ENCODE measurements at regions not wholly inside any gene's neighbourhood (a gene's known extent, or its start where the extent isn't known, plus 50 kb on each side); places are given as distances from the start of the nearest gene placed in this dataset.

DNA sequence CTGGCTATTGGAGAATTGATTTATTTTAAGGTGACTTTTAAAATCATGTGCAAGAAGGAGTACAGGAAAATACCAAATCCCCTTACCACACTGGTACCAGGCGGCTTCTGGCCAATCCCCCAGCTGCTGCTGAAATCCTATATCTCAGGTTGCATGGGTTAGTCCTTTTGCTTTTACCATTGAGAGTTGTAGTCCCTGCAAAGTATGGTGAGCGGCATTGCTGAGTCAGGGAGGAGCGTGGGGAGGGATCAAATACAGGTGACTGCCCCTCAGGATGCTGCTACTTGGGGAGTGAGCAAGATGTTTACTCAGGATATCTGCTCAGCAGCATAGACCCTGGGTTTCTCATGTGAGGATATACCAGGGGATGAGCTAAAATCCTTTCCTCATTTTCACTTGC is 131.9 kb upstream of the STAC start:
- H3K27me3 ChIP-seq (ENCODE audit: low read depth): no peaks in the 10 kb centered on the region
- intact Hi-C loops (cut with micrococcal nuclease): no loop called here
- no peak overlapping the region for H3K4me3 ChIP-seq
- peaks cover 25% of the 10 kb centered on the region for H3K9me3 ChIP-seq (replicated peaks)
- TF ChIP-seq, protein P1, sequence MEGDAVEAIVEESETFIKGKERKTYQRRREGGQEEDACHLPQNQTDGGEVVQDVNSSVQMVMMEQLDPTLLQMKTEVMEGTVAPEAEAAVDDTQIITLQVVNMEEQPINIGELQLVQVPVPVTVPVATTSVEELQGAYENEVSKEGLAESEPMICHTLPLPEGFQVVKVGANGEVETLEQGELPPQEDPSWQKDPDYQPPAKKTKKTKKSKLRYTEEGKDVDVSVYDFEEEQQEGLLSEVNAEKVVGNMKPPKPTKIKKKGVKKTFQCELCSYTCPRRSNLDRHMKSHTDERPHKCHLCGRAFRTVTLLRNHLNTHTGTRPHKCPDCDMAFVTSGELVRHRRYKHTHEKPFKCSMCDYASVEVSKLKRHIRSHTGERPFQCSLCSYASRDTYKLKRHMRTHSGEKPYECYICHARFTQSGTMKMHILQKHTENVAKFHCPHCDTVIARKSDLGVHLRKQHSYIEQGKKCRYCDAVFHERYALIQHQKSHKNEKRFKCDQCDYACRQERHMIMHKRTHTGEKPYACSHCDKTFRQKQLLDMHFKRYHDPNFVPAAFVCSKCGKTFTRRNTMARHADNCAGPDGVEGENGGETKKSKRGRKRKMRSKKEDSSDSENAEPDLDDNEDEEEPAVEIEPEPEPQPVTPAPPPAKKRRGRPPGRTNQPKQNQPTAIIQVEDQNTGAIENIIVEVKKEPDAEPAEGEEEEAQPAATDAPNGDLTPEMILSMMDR (IDR thresholded peaks at IDR 0.05; ENCODE audit: borderline replicate concordance): no peak
- DNase-seq: no peak
- no peaks in the 10 kb centered on the region for H3K4me1 ChIP-seq
- H3K36me3 ChIP-seq: no peaks in the 10 kb centered on the region
- no peak overlapping the region for H3K27ac ChIP-seq (replicated peaks)

DNA sequence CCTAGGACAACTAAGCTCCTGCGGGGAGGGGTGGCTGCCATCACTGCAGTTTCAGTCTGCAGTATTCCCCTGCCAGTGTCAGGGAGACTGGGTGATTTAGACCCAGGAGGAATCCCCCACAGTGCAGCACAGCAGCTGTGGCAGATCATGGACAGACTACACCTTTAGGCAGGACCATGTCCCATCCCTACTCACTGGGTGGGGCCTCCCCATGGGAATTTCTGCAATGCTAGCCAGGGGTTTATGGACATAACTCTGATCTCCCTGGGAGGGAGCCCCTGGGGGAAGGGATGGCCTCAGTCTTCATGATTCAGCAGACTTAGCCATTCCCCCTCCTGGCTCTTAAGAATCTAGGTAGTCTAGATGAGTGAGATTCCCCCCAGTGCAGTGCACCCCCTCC is 130.1 kb upstream of the STAC start:
- Histone ChIP-seq H3K4me3 (no peak overlapping the region), H3K4me1 (no peaks in the 10 kb centered on the region), H3K36me3 (no peaks in the 10 kb centered on the region), H3K27me3 (ENCODE audit: low read depth) (no peaks in the 10 kb centered on the region), H3K9me3 (replicated peaks) (peaks cover 37% of the 10 kb centered on the region), H3K27ac (replicated peaks) (no peak overlapping the region)
- no peak for DNase-seq
- TF ChIP-seq, protein P1 (IDR thresholded peaks at IDR 0.05; ENCODE audit: borderline replicate concordance): no peak
- intact Hi-C loops (cut with micrococcal nuclease): no loop called here

DNA sequence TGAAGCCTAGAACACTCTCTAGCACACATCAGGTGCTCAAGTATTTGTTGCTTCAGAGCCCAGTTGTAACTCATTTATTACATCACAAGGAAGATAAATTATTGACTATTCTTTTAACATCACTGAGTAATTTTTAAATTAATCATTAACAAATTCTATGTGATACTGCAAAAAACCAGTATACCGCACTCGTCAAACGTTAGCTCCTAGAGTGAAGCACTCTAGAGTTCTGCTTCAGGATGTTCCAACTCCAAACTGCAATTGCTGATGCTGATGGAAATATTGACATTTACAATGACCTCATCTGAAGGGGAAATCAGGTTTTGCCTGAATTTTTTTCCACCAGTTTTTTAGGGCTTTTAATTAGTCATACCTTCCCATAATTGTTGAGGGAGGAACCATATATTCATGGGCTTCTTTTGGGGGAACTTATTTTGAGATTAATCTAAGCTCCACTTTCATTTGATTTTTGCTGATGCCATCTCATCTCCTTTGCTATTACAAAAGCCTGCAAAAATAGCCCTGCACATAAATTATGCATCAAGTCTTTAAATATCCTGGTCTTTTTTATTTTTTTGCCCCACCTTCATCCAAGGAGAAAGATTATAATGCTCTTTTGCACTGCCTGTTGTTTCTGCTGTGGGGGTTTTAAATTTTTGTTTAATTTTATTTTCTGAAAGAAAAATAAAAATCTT is 123.0 kb upstream of the STAC start:
- Histone ChIP-seq H3K27me3 (ENCODE audit: low read depth) (no peaks in the 10 kb centered on the region), H3K9me3 (replicated peaks) (peaks cover 32% of the 10 kb centered on the region), H3K27ac (replicated peaks) (no peak overlapping the region), H3K4me1 (no peaks in the 10 kb centered on the region), H3K36me3 (no peaks in the 10 kb centered on the region), H3K4me3 (no peak overlapping the region)
- DNase-seq: no peak
- TF ChIP-seq, protein P1 (IDR thresholded peaks at IDR 0.05; ENCODE audit: borderline replicate concordance): no peak
- intact Hi-C loops (cut with micrococcal nuclease): no loop called here

GRCh38 chr3:36258421-36258820 is 121.9 kb upstream of the STAC start:
- no peak overlapping the region for H3K4me3 ChIP-seq
- no peak overlapping the region for H3K27ac ChIP-seq (replicated peaks)
- TF ChIP-seq, protein P1 (IDR thresholded peaks at IDR 0.05; ENCODE audit: borderline replicate concordance): no peak
- no peaks in the 10 kb centered on the region for H3K27me3 ChIP-seq (ENCODE audit: low read depth)
- no peaks in the 10 kb centered on the region for H3K4me1 ChIP-seq
- intact Hi-C loops (cut with micrococcal nuclease): no loop called here
- peaks cover 33% of the 10 kb centered on the region for H3K9me3 ChIP-seq (replicated peaks)
- no peaks in the 10 kb centered on the region for H3K36me3 ChIP-seq
- no peak for DNase-seq

GRCh38 chr3:36259580-36259979 is 120.7 kb upstream of the STAC start:
- Histone ChIP-seq H3K4me3 (no peak overlapping the region), H3K27me3 (ENCODE audit: low read depth) (no peaks in the 10 kb centered on the region), H3K4me1 (no peaks in the 10 kb centered on the region), H3K9me3 (replicated peaks) (peaks cover 30% of the 10 kb centered on the region), H3K27ac (replicated peaks) (no peak overlapping the region), H3K36me3 (no peaks in the 10 kb centered on the region)
- intact Hi-C loops (cut with micrococcal nuclease): no loop called here
- TF ChIP-seq, protein P1 (IDR thresholded peaks at IDR 0.05; ENCODE audit: borderline replicate concordance): no peak
- DNase-seq: no peak
